Upper lobe of left lung (tissue), 6 donors: ENCODE measurements at regions not wholly inside any gene's neighbourhood (a gene's known extent, or its start where the extent isn't known, plus 50 kb on each side); places are given as distances from the start of the nearest gene placed in this dataset.
A peak's percentile ranks its signal among the peaks of the same experiment; 100 is the strongest.

Experiments used
- ATAC-seq, 2 donors: fragments of 200-7000 bp; cut with Tn5 transposase; one replicate each; pipeline ENCODE4 v1.9.1; 2022; ENCODE audit warnings: mild to moderate bottlenecking in 2 of 2, moderate library complexity in 2 of 2; ENCODE audit not compliant: low FRiP score in 2 of 2
- DNase-seq, 2 donors: peaks; one replicate each; pipeline ENCODE4 v3.0.0-alpha.2; 2019 to 2020
- H3K27ac ChIP-seq, 4 donors: fragments of 200-600 bp; sonication (generic); one replicate each; pipeline ENCODE4 v1.5.1; 2016 to 2019
- H3K27me3 ChIP-seq, 4 donors: fragments of 200-600 bp; sonication (generic); one replicate each; pipeline ENCODE4 v1.5.1; 2017 to 2019
- H3K36me3 ChIP-seq, 4 donors: fragments of 200-600 bp; sonication (generic); one replicate each; pipeline ENCODE4 v1.5.1; 2016 to 2019
- H3K4me1 ChIP-seq, 4 donors: fragments of 200-600 bp; sonication (generic); one replicate each; pipeline ENCODE4 v1.5.1; 2018 to 2019
- H3K4me3 ChIP-seq, 4 donors: fragments of 200-600 bp; sonication (generic); one replicate each; pipeline ENCODE4 v1.5.1; 2017 to 2019; ENCODE audit warnings: mild to moderate bottlenecking in 2 of 4, moderate library complexity in 1 of 4
- H3K9me3 ChIP-seq, 4 donors: fragments of 200-600 bp; sonication (generic); one replicate each; pipeline ENCODE4 v1.5.1; 2018 to 2019
- CTCF ChIP-seq, 6 experiments: fragments of 450-650 bp in 4 of 6; fragments of 200-600 bp in 2 of 6; sonication (generic) in 2 of 6; IDR thresholded peaks; one replicate each; pipeline ENCODE4 v1.5.1; 2016 to 2019; ENCODE audit warnings: antibody characterized with exemption in 6 of 6
- EP300 ChIP-seq, 4 donors: sonication (generic); formaldehyde crosslinking; IDR thresholded peaks; one replicate each; pipeline ENCODE4 v1.5.1; 2017; ENCODE audit warnings: antibody characterized with exemption in 4 of 4, control low read depth in 2 of 4
- POLR2A ChIP-seq, 4 donors: fragments of 450-650 bp; IDR thresholded peaks; one replicate each; pipeline ENCODE4 v1.5.1; 2016 to 2017; ENCODE audit warnings: antibody characterized with exemption in 4 of 4, mild to moderate bottlenecking in 2 of 4
- POLR2AphosphoS5 ChIP-seq, 2 donors: sonication (generic); formaldehyde crosslinking; IDR thresholded peaks; one replicate each; pipeline ENCODE4 v1.5.1; 2017; ENCODE audit warnings: antibody characterized with exemption in 2 of 2
- WGBS, 2 donors: methylation state at CpG; one replicate each; pipeline ENCODE4 v1.1.5; 2017 to 2018; 5-methylcytosine and 5-hydroxymethylcytosine counted together
- donor health status: DM: no; HTN: no; CAD: no; lungs with moderate emphysema.
- donor health status: DM: no; HTN: yes; CAD: no; lungs with severe emphysema.

- H3K4me1 ChIP-seq: no peaks in the 10 kb centered on the region
- 86 to 87% methylated on average over 8 of the region's 8 CpGs for WGBS, 2 donors
- H3K27ac ChIP-seq: no peak overlapping the region
- H3K4me3 ChIP-seq: no peak overlapping the region
- no peaks in the 10 kb centered on the region for H3K27me3 ChIP-seq
- TF ChIP-seq CTCF (IDR thresholded peaks at IDR 0.05) (no peak), EP300 (IDR thresholded peaks at IDR 0.05) (no peak)
- ATAC-seq: no peak
- no peak for DNase-seq
- H3K9me3 ChIP-seq: no peaks in the 10 kb centered on the region
- H3K36me3 ChIP-seq: no peaks in the 10 kb centered on the region
Observed at GRCh38 chr3:54040476-54040875, 81.9 kb upstream of the CACNA2D3 start.

GRCh38 chr3:54038391-54038790, 84.0 kb upstream of the CACNA2D3 start:
- Histone ChIP-seq H3K9me3 (no peaks in the 10 kb centered on the region), H3K4me1 (no peaks in the 10 kb centered on the region), H3K27me3 (no peaks in the 10 kb centered on the region), H3K27ac (no peak overlapping the region), H3K36me3 (no peaks in the 10 kb centered on the region), H3K4me3 (no peak overlapping the region)
- ATAC-seq (no peak), DNase-seq (no peak)
- WGBS, 2 donors: 85 to 88% methylated on average over 4 of the region's 4 CpGs
- no peak for TF ChIP-seq EP300 (IDR thresholded peaks at IDR 0.05)
- no peak for TF ChIP-seq POLR2A (IDR thresholded peaks at IDR 0.05)

DNA sequence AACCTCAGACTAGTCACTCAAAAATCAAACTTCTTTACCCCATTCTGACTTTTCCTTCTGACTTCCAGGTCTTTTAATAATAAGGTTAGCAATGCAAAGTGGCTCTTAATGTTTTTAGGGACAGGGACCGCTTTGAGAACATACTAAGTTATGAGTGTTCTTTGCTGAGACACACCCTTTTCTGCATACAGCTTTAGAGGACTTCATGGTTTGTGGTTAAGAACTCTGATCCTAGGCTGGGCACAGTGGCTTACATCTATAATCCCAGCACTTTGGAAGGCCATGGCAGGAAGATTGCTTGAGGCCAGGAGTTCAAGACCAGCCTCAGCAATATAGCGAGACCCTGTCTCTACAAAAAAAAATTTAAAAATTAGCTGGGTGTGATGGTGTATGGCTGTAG, 85.8 kb upstream of the CACNA2D3 start:
- Histone ChIP-seq H3K4me3 (no peak overlapping the region), H3K27ac (no peak overlapping the region), H3K4me1 (no peaks in the 10 kb centered on the region), H3K36me3 (no peaks in the 10 kb centered on the region), H3K9me3 (no peaks in the 10 kb centered on the region), H3K27me3 (no peaks in the 10 kb centered on the region)
- TF ChIP-seq POLR2A (IDR thresholded peaks at IDR 0.05) (no peak), POLR2AphosphoS5 (IDR thresholded peaks at IDR 0.05) (no peak), EP300 (IDR thresholded peaks at IDR 0.05) (no peak), CTCF (IDR thresholded peaks at IDR 0.05) (no peak)
- DNase-seq (no peak), ATAC-seq (no peak)
- WGBS, 2 donors: 84 to 93% methylated on average over 2 of the region's 2 CpGs

- no peaks in the 10 kb centered on the region for H3K4me1 ChIP-seq
- no peak overlapping the region for H3K27ac ChIP-seq
- WGBS, 2 donors: 82 to 89% methylated on average over 3 to 4 of the region's 4 CpGs
- no peaks in the 10 kb centered on the region for H3K27me3 ChIP-seq
- TF ChIP-seq POLR2A (IDR thresholded peaks at IDR 0.05) (no peak), EP300 (IDR thresholded peaks at IDR 0.05) (no peak), POLR2AphosphoS5 (IDR thresholded peaks at IDR 0.05) (no peak), CTCF (IDR thresholded peaks at IDR 0.05) (no peak)
- no peak for ATAC-seq
- no peak overlapping the region for H3K4me3 ChIP-seq
- H3K36me3 ChIP-seq: no peaks in the 10 kb centered on the region
- DNase-seq: no peak
- H3K9me3 ChIP-seq: no peaks in the 10 kb centered on the region
Observed at GRCh38 chr3:54034971-54035370, 87.4 kb upstream of the CACNA2D3 start.

DNA sequence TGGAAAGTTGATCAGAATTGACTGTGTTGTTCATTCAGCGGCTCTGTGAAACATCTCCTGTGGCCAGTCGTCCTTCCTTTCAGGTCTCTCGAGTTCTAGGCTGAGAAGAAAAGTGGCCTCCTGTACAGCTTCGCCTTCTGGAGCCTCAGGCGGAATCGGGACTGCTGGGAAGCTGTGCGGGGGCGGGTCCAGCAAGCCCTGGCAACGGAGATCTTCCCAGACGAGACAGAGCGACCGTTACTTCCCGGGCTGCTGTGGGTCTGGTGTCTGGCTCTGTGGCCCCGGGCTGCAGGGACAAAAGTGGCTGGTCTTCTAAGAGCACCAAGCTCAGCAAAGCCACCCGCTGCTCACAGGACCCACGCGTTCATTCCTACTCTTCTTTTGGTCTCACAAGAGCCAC, 88.6 kb upstream of the CACNA2D3 start:
- no peaks in the 10 kb centered on the region for H3K4me1 ChIP-seq
- DNase-seq: peak in 1 of 2 donors; percentile 29
- TF ChIP-seq CTCF (IDR thresholded peaks at IDR 0.05): no peak
- no peak for TF ChIP-seq POLR2AphosphoS5 (IDR thresholded peaks at IDR 0.05)
- no peak for TF ChIP-seq POLR2A (IDR thresholded peaks at IDR 0.05)
- no peak for TF ChIP-seq EP300 (IDR thresholded peaks at IDR 0.05)

More for the DNA sequence above, 88.6 kb upstream of the CACNA2D3 start:
- WGBS, 2 donors: 91% methylated on average over 17 of the region's 17 CpGs
- Histone ChIP-seq H3K36me3 (no peaks in the 10 kb centered on the region), H3K27me3 (no peaks in the 10 kb centered on the region), H3K9me3 (no peaks in the 10 kb centered on the region), H3K4me3 (no peak overlapping the region), H3K27ac (no peak overlapping the region)
- ATAC-seq: no peak
